Cerebellar cortex (tissue), 1 donor: ENCODE measurements at regions not wholly inside any gene's neighbourhood (a gene's known extent, or its start where the extent isn't known, plus 50 kb on each side); places are given as distances from the start of the nearest gene placed in this dataset.

Experiments
- DNase-seq: peaks from one replicate; pipeline ENCODE4 v3.0.0-alpha.2; 2015; ENCODE audit warnings: low spot score

DNA sequence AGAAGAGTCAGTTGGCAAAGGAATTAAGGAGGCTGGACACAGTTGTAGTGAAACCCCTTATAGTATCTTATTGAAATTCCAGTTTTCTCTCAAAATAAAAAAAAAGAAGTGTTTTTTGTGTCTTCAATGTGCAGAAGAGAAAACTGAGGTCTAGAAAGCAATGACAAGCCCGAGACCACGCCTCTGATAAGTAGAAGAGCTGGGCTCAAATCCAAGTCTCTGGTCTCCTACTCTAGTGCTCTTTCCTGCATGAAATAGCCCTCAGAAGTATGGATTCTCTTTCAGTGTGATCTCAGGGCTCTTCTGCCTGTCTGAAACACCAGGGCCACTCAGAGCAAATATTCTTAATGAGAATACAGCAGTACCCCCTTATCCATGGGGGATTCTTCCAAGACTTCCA, 200.9 kb downstream of the KIF18A start:
- no peak for DNase-seq

DNA sequence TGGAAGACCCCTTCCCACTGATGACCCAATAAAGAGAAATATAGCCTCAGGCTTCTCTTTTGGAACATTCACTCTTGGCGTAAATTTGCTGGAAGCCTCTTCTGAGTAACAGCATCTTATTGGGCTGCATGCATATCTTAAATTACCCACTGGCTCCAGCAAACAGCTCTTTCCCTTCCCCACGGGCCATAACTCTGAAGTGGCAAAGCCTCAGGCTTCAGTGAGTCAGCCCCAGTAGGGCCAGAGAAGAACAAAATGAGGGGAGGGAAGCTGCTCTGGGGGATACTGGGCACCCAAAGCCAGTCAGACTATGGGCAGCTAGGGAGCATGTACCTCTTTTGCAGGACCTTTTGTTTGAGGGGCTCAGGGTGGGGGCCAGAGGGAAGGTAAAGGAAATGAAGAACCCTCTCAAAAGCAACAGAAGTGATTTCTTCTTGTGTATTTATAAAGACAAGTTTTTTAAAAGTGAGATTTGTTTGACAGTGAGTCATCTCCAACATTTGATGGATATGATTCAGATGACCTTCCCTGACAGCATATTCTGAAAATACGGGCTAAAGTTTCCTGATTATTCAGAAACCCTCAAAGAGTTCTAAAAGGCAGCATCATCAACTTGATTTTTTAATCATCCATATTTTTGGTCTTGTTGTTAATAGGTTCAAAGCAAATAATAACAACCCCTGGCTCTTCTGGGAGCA, 203.4 kb downstream of the KIF18A start:
- no peak for DNase-seq

DNA sequence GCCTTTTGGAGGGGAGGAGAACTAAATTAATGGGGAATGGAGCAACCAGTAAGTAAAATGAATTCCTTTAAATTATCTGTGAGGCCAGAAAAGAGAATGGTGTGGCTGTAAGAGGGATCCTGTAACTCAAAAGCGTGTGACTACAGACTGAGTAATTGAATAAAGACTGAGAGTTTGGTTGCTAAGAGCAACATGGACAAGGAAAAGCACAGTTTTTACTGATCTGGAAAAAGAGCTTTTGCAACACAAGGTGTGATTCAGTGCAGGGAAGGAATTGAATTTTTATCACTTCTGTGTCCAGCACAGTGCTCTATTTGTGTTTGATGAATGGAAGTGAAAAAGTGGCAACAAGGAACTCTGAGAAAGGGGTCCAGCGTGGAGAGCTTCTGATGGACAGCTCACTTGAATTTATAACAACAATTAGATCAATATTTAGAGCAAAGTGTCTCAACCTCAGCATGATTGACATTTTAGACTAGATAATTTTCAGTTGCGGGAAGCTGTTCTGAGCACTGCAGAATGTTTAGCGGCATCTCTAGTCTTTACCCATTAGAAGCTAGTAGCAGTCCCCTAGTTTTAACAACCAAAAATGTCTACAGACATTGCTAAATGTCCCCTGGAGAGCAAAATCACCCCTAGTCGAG, 202.8 kb upstream of the BDNF start:
- no peak for DNase-seq

DNA sequence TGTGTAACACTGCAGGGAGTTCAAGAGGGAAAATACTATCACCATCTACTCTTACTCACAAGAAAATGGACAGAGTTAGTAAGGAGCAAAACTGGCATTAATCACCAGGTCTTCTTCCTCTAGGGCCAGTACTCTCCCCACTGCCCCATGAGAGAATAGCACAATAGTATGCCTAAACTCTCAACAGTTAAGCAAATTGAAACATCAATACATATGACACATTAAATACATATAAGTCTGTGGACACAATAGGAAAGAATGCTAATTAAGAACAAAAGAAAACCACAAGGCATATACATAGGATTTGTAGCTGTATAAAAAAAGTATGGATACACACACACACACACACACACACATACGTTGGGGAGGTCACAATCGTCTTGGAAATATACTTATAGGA, 197.9 kb upstream of the BDNF start:
- no peak for DNase-seq

DNA sequence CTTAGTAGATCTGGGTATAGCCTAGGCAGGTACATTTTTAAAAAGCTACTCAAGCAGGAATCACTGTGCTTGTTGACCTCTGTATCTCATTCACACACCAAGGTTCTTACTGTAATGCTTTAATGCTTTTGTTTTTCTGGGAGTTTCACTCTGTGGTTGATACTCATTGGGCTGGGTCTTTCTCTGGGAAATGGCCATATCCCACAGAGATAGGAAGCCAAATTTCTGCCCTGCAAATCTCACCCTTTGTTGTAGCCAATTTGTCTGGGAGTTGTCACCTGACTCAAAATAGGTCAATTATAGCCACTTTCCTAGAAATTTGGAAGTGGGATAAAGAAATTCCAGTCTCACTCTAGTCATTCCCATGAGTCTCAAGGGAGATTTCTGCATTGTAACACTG, 195.8 kb upstream of the BDNF start:
- DNase-seq: no peak

DNA sequence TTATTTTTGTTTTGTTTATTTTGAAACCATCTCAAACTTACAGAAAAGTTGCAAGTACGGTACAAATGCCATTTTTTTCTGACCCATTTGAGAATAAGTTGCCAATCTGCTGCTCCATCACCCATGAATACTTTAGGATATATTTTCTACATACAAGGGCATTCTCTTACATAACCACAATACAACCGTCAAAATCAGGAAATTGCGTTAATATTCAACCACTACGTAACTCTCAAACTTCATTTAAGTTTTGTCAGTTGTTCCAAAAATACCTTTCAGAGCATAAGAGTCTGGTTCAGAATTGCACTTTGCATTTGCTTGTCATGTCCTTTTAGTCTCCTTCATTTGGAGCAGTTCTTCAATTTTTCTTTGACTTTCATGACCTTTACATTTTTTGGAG, 194.3 kb upstream of the BDNF start:
- DNase-seq: no peak

DNA sequence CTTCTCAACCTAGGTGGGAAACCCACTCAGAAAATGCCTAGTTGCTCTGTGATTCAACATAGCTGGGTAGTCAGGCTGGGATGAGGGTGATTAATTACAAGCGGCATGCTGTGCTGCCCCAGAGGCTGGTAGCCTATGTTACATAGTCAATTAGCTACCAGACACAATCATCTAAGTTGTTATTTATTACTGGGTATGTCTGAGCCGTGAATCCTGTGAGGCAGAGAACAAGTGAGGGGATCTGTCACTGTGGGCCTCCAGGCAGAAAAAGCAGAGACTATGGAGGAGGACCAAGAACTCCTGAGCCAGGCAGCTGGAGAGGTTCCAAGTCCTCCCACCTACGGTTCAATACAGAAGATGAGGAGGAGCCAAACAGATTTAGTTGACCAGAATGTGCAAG, 186.6 kb upstream of the BDNF start:
- no peak for DNase-seq

DNA sequence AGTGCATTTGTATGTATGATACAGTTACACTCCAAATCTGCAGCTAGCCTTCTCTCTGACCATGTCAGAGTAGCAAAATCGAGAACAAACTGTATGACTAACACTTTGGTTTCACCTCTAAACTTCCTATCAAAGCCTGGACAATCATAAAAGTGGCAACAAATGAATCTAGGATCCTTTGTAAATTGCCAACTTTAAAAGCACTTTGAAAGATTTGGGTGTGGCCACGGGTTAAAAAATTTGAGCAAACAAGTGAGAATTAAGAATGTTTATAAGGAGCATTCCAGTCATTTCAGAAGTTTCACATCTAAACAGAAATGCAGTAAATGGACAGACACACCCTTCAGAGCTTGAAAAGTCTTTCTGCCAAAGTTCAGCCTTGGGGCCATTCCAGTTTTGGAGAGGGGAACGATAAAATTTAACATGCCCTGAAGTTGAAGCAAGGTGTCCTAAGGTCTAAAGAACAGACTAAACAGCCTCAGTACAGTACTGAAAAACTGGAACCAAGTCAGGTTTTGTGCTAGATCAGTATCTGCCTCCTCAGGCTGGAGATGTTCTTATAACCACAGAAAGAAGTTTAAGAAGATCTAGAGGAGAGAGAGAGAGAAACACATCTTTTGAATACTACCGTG, 181.9 kb upstream of the BDNF start:
- DNase-seq: no peak

DNA sequence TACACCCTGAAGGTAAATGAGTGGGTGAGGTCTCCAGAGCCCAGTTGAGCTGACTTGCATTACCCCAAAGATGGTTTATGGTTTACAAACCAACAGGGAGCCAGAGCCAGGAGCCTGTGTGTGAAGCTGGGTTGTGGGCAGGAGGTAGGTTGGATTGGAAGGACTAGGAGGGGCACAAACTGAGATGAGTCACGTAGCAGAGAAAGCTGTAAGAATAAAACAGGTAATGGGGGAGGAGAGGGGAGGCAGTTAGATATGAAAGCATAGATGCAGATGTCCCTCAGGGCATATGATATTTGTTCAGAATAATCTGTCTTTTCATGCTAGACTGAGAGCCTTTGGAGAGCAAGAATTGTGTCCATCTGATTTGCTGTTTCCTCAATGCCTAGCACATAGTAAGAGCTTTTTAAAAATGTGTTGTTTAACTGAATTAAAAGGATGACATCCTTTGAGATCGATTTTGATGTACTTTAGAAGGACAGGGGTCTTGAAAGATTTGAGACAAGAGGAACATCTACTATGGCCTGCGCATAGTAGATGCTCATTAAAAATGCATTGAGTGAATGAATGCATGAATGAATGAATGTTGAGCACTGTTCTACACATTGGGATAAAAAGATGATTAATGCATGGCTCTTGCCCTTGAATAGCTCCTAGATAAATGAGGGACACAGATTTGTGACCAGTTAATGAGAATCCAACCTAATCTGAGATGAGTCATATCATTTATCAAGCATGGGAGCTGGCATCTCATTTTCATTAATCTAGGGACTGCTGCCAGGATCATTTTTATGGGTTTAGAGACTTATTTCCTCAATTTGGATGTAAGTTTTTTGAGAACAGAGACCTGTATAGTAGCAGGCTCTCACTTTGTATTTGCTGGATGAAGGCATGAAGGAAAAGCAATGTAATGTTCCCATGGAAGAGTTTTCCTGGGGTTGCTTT, 175.8 kb upstream of the BDNF start:
- DNase-seq: no peak

DNA sequence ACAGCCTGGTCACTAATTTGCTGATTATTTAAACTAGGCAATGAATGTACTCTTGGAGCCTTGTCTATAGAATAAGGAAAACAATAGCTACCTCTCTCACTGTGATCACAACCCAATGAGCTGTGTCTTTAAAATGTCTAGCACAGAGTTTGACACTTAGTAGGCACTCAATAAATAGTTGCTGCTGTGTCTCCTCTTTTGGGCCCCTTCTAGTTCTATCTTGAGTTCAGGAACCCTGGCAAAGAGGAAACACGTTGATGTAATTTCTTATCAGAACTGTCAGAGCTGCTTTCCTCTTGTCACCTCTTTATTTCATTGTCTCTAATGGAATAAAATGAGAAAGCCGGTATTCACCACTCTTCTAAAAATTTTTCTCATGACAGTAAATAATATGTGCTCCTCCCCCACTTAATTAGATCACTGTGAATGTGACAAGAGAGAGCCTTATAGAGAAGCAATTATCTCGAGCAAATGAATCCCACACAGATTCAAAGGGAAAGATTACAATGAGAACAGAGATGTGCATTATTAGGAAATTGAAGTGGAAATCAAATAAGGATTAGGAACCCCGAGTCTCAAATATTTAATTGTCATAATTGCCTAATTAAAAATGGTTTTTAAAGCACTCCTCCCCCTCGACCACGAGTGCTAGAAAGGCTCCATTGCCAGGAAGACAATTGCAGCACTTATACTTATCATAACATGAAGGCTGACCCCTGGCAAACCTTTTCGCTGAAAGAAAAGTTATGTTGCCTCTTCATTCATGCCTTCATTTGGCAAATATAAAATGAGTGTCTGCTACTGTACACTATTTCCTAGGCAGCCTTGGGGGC, 175.0 kb upstream of the BDNF start:
- DNase-seq: no peak

DNA sequence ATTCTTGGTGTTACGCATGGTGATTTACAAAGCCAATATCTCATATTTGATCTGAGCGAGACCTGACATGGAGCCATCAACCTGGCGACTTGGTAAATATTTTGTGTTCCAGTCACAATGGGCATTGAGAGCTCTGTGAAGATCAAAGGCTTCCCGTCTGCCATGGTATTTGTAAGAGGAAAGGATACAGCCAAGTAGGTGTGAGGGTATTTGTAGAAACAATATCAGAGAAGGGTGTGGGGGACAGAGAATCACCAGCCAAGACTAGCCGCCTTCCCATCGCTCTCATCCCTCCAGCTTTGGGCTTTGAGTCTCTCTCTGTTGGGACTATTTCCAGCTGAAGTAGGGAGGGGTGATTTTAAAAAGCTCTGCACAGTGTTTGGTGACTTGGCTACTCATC, 173.4 kb upstream of the BDNF start:
- no peak for DNase-seq

DNA sequence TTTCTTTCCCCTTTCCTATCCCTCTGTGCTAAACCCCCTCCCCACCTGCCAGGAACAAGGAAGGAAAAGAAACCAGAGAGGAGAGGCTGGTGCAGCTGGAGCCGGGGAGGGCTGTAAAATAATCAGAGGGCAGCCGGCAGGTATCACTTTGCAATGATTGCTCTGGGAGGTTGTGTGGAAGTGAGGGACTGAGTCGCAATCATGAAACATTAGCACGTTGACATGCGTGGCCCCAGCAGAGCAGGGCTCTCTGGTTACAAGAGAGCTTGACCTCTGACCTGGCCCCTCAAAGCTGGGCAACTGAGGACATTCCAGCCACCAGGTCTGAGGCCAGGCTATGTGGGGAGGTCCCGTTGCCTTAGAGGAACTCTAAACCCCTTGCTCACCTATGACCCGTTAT, 170.8 kb upstream of the BDNF start:
- DNase-seq: peak; percentile 7

DNA sequence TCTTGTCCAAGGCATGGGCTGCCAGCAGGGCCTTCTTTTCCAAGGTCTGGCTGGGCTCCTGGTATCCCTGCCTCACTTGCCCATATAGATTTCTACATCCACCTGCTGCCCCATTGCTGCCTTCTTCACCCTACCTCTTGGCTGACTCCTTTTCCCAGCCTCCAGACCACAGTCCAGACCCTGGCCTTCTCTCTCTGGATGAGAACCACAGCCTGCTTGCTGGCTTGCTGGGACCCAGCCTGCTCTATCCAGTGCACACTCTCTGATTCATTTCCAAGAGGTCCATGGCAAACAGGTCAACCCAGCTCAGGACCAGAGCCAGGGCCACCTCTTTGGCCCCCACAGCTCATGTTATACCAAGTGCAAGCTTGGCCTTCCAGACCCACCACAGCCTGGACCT, 169.4 kb upstream of the BDNF start:
- DNase-seq: no peak

DNA sequence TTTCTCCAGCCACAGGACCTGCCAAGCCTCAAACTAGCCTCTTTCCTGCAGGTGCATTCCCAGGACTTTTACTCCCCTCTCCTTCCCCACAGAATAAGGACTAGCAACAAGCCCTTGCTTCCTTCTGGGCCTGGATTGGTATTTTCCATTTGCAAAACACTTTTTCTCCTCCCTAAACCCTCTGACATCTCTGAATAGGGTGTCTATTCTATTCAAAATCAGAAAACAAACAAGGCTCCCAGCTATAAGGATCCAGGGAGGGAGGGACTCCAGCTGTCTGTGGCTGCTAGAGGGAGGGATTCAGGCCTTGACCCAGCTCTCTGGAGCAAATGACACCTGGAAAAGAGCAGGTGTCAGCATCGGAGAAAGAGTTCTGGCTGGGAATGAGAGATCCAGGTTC, 168.5 kb upstream of the BDNF start:
- peak; percentile 47 for DNase-seq

DNA sequence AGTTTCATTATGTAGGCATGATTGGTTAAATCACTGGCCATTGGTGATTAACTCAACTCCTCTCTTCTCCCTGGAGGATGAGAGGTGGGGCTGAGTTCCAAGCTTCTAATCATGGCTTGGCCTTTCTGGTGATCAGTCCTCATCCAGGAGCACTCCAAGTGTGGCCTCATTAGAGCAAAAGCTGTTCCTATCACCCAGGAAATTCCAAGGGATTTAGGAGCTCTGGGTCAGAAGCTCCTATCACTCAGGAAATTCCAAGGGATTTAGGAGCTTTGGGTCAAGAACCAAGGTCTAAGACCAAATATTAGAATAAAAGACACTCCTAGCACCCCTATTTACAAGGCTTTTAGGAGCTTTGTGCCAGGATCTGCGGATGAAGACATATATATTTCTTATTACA, 168.0 kb upstream of the BDNF start:
- DNase-seq: peak; percentile 71

DNA sequence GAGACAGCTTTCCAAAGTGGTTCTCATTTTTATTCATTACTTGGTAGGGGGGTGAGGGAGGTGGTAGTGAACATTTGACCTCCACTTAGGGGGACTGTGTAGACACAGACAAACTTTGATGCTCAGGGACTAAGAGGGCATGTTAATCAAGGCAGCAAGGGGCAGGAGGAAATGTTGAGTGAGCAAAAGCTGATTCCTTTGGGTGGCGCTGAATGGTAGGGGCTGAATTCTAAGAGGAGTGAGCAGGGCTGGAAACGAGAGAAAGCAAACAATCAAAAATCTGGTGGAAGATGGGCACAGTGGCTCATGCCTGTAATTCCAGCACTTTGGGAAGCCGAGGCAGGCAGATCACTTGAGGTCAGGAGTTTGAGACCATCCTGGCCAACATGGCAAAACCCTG, 164.8 kb upstream of the BDNF start:
- DNase-seq: no peak

DNA sequence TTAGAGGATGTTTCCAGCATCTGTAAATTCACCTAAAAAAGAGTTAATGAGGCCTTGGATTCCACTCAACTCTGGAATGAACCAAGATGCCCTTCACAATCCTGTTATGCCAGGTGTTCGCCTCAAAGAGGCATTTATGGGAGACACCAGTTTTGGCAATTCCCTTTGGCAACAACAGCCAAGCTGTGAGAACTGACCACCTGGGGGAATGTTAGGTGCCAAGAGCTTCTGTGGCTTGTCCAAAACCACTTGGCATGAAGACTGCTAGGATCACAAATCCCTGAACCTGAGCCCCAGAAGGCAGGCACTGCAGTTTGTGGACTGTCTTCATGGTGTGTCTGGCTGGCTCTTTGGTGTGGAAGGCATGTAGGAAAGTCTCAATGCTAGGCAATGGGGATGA, 164.4 kb upstream of the BDNF start:
- peak; percentile 89 for DNase-seq

DNA sequence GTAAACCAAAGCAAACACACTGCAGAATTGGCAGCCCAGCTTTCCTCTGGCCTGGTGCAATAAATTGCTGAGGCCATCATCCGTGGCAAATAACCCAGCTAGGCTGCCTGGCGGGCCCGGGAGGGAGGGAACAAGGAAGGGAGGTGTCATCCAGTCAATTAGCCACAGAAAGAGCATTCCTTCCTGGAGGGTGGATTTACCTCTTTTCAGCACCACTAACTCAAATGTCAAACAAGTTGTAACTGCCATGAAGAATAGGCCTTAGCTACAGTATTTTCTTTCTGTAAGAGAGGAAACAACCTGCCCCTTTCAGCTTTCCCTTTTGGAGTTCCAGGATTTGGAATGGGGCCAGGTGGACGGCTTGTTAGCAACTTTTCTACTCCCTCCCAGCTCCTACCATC, 163.8 kb upstream of the BDNF start:
- peak; percentile 76 for DNase-seq

DNA sequence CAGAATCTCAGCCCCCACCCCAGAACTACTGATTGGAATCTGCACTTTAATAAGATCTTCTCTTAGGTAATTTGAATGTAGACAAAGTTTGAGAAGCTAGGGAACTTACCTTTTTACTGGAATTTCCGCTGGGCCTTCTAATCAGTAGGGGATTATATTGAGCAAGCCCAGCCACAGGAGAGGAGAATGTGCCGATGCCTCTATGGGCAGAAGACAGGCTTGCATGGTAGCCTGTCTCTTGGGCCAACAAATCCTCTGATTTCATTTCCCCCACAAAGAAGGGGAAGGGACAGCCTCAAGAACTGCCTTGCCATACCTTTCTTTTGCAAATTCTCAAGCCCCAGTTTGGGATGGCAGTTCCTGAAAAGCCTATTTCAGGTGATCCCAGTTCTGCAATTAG, 163.4 kb upstream of the BDNF start:
- peak; percentile 15 for DNase-seq

DNA sequence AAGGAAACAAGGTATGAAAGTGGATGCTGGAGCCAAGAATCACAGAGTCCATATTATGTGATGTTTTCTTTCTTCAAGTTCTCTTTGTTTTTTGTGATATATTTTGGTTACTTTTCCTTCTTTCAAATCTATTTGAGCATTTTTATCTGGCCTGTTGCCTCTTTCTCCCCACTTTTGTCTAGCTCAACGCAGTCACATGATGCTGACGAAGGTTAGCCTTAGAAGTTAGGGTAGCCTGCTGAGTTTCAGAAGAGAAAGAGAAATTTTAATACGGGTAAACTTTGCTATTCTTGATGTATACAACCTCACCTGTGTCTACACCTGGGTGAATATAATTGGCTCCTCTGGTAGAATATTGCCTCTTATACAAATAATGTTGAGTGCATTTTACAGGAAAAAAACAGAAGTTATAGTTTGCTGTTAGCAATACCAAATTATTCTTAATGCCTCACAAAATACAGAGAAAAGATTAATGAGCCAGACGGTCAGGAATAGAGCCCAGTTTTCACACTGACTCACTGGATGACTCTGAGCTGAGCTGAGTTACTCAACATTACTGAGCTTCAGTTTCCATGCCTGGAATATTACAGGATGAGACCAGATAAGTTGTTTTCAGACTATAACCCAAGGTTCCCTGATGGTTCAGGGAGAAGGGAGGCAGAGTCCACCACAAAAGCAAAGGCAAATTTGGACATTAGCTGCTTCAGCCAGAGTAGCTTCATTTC, 161.6 kb upstream of the BDNF start:
- DNase-seq: no peak

DNA sequence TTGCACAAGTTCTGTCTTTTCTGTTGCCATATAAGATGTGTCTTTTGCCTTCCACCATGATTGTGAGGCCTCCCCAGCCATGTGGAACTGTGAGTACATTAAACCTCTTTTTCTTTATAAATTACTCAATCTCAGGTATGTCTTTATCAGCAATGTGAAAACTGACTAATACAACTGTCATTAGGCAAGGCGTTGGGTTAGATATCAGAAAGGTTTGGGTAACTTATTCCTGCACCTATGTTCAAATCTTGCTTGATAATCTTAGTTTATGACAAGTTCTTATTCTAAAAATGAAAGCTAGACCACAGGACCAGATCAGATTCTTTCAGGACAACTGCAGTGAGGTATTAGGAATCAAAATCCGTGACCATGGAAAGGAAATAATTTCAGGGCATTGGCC, 160.6 kb upstream of the BDNF start:
- DNase-seq: no peak
